Caki2 (cell line): ENCODE measurements at regions not wholly inside any gene's neighbourhood (a gene's known extent, or its start where the extent isn't known, plus 50 kb on each side); places are given as distances from the start of the nearest gene placed in this dataset.

Experiments
- DNase-seq: peaks from one replicate; pipeline ENCODE4 v3.0.0-alpha.2; 2015; ENCODE audit warnings: low read depth
- in situ Hi-C: cut with HindIII; loops from 2 replicates; pipeline ENCODE4 v1.10.0; 2016; ENCODE audit warnings: low sequenced_read_pairs, low pct_unique_long_range_greater_than_20kb, mixed read lengths

- in situ Hi-C loops = no loop called here
- no peak for DNase-seq
Observed at GRCh38 chr6:138680085-138680484, 93.5 kb upstream of the CCDC28A start.

GRCh38 chr6:138681627-138682026 is 91.9 kb upstream of the CCDC28A start:
- in situ Hi-C loops = no loop called here
- no peak for DNase-seq

- in situ Hi-C loops = no loop called here
- peak; percentile 51 for DNase-seq
Observed at GRCh38 chr6:138682704-138683527, 90.7 kb upstream of the CCDC28A start.

- in situ Hi-C loops = no loop called here
- peak; percentile 16 for DNase-seq
Observed at GRCh38 chr6:138685257-138685656, 88.3 kb upstream of the CCDC28A start.

GRCh38 chr6:138685781-138686180 is 87.8 kb upstream of the CCDC28A start:
- in situ Hi-C loops = no loop called here
- DNase-seq = no peak

GRCh38 chr6:138688580-138688979 is 85.0 kb upstream of the CCDC28A start:
- DNase-seq = no peak
- in situ Hi-C loops = no loop called here

- in situ Hi-C loops = no loop called here
- DNase-seq = no peak
Observed at GRCh38 chr6:138689849-138690248, 83.7 kb upstream of the CCDC28A start.

GRCh38 chr6:138690975-138691594 is 82.5 kb upstream of the CCDC28A start:
- in situ Hi-C loops = no loop called here

GRCh38 chr6:138691595-138692057 is 81.9 kb upstream of the CCDC28A start:
- DNase-seq = peak; percentile 57
- in situ Hi-C loops = no loop called here

More at GRCh38 chr6:138690975-138691594, 82.5 kb upstream of the CCDC28A start:
- no peak for DNase-seq

GRCh38 chr6:138692058-138692977 is 81.3 kb upstream of the CCDC28A start:
- peak; percentile 74 for DNase-seq
- in situ Hi-C loops = no loop called here

- peak; percentile 90 for DNase-seq
- in situ Hi-C loops = no loop called here
Observed at GRCh38 chr6:138692978-138693909, 80.3 kb upstream of the CCDC28A start.

GRCh38 chr6:138695193-138695592 is 78.4 kb upstream of the CCDC28A start:
- no peak for DNase-seq
- in situ Hi-C loops = no loop called here

GRCh38 chr6:138714493-138714892 is 59.1 kb upstream of the CCDC28A start:
- in situ Hi-C loops = no loop called here
- no peak for DNase-seq

GRCh38 chr6:138716013-138716412 is 57.6 kb upstream of the CCDC28A start:
- no peak for DNase-seq
- in situ Hi-C loops = no loop called here

GRCh38 chr6:138716971-138717665 is 56.5 kb upstream of the CCDC28A start:
- no peak for DNase-seq
- in situ Hi-C loops = no loop called here

GRCh38 chr6:138719011-138719635 is 54.4 kb upstream of the CCDC28A start:
- in situ Hi-C loops = no loop called here
- DNase-seq = no peak

GRCh38 chr6:138719744-138720143 is 53.8 kb upstream of the CCDC28A start:
- no peak for DNase-seq
- in situ Hi-C loops = no loop called here
